ENCODE measurements at regions not wholly inside any gene's neighbourhood (a gene's known extent, or its start where the extent isn't known, plus 50 kb on each side); places are given as distances from the start of the nearest gene placed in this dataset.
"Not testable (repeated sequence)": the region's sequence is repeated elsewhere in the genome, so short reads cannot be mapped to it uniquely, and the experiment has no call there.

GRCh38 chr17:21537302-21537701 is 155.0 kb upstream of the KCNJ18 start:
- Histone ChIP-seq H3K4me3 (ENCODE audit: low read length) (no peak overlapping the region), H3K9me3 (ENCODE audit: control insufficient read depth, low read length) (no peaks in the 10 kb centered on the region), H3K4me1 (ENCODE audit: control insufficient read depth, insufficient read depth, low read length) (no peaks in the 10 kb centered on the region), H3K27ac (ENCODE audit: low read length) (no peak overlapping the region), H3K27me3 (ENCODE audit: control insufficient read depth, insufficient read depth) (no peaks in the 10 kb centered on the region)
- ATAC-seq, result no peak
- 91% methylated on average over 2 of the region's 2 CpGs for WGBS
- intact Hi-C loops (cut with DNase I), result no loop called here
- no peak for DNase-seq

DNA sequence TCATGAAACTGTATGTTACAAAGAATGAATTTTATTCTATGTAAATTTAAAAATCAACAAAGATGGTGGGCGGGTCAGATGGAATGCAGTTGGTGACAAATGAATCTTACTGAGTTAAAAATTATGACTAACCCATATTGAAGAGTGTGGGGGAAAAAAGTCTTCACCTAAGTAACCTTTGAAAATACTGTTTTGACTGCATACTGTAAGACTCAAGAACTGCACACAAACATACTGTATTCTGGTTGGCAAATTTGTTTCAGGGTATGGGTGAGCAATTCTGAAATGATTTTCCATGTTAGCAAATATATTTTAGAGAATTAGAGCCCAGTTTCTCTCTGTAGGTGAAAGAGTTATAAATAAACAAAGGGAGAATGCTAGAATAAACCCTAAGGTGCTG is 153.7 kb upstream of the KCNJ18 start:
- DNase-seq (no peak), ATAC-seq (no peak)
- 98% methylated on average over 1 of the region's 1 CpG for WGBS
- intact Hi-C loops (cut with DNase I), result no loop called here
- no peaks in the 10 kb centered on the region for H3K9me3 ChIP-seq (ENCODE audit: control insufficient read depth, low read length)
- no peaks in the 10 kb centered on the region for H3K4me1 ChIP-seq (ENCODE audit: control insufficient read depth, insufficient read depth, low read length)
- no peak overlapping the region for H3K4me3 ChIP-seq (ENCODE audit: low read length)
- H3K27me3 ChIP-seq (ENCODE audit: control insufficient read depth, insufficient read depth), result no peaks in the 10 kb centered on the region
- no peak overlapping the region for H3K27ac ChIP-seq (ENCODE audit: low read length)

- DNase-seq, result no peak
- WGBS, result 68% methylated on average over 2 of the region's 2 CpGs
- Histone ChIP-seq H3K9me3 (ENCODE audit: control insufficient read depth, low read length) (no peaks in the 10 kb centered on the region), H3K27ac (ENCODE audit: low read length) (no peak overlapping the region), H3K4me3 (ENCODE audit: low read length) (no peak overlapping the region), H3K27me3 (ENCODE audit: control insufficient read depth, insufficient read depth) (no peaks in the 10 kb centered on the region), H3K4me1 (ENCODE audit: control insufficient read depth, insufficient read depth, low read length) (no peaks in the 10 kb centered on the region)
- intact Hi-C loops (cut with DNase I), result no loop called here
- no peak for ATAC-seq
These were observed 153.2 kb upstream of the KCNJ18 start for GRCh38 chr17:21539146-21539545.

DNA sequence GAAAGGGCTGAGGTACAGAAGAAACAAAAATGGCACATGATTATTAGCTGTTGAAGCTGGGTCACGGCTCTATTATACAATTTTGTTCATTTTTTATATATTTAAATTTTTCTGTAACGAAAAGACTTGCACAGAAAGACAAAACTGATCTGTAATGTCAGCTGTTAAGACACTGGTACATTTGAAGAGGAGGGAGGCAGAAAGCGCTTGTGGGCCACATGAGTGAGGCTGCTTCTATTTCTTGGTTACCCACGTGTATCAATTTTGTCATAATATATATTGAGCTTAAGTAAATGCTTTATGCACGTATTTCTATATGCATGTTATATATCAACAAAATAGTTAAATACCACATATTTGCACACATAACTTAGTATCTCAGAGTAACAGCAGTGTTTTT is 151.8 kb upstream of the KCNJ18 start:
- H3K9me3 ChIP-seq (ENCODE audit: control insufficient read depth, low read length), result no peaks in the 10 kb centered on the region
- H3K27ac ChIP-seq (ENCODE audit: low read length), result no peak overlapping the region
- intact Hi-C loops (cut with DNase I), result no loop called here
- no peaks in the 10 kb centered on the region for H3K4me1 ChIP-seq (ENCODE audit: control insufficient read depth, insufficient read depth, low read length)
- H3K4me3 ChIP-seq (ENCODE audit: low read length), result no peak overlapping the region
- no peak for ATAC-seq
- DNase-seq, result no peak
- 96% methylated on average over 5 of the region's 5 CpGs for WGBS
- no peaks in the 10 kb centered on the region for H3K27me3 ChIP-seq (ENCODE audit: control insufficient read depth, insufficient read depth)

DNA sequence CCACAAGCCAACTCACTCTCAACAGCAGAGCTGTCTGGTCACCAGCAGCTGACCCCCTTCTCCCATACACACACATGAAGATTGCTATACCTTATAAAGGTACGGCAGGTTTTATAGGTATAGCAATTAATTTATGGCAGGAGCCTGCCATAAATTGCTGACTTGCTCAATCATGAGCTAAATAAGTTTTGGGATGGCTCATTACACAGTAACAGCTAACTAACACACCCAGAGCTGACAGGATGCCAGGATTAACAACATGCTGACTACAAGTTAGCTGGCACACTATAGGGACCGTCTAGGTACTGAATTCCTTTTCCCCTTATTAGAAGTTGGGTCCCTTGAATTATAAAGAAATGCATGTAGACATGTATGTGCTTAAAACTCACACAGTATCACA is 150.3 kb upstream of the KCNJ18 start:
- Histone ChIP-seq H3K9me3 (ENCODE audit: control insufficient read depth, low read length) (no peaks in the 10 kb centered on the region), H3K27me3 (ENCODE audit: control insufficient read depth, insufficient read depth) (no peaks in the 10 kb centered on the region), H3K27ac (ENCODE audit: low read length) (no peak overlapping the region), H3K4me1 (ENCODE audit: control insufficient read depth, insufficient read depth, low read length) (no peaks in the 10 kb centered on the region), H3K4me3 (ENCODE audit: low read length) (no peak overlapping the region)
- DNase-seq (no peak), ATAC-seq (no peak)
- WGBS, result 77% methylated on average over 2 of the region's 2 CpGs
- intact Hi-C loops (cut with DNase I), result no loop called here

DNA sequence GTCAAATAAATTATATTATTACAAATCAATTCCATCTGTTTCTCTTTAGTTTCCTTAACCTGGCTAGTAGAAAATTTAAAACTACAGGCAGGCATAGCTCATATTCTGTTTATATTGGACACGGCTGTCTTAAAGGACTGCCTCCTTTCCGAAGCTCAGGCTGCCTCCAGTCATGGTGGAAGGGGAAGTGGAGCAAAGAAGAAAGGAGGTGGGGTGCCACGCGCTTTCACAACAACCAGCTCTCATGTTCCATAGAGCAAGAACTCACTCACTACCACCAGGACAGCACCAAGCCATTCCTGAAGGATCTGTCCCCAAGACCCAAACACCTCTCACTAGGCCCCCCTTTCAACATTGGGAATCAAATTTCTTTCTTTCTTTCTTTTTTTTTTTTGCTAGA is 149.3 kb upstream of the KCNJ18 start:
- no peak overlapping the region for H3K27ac ChIP-seq (ENCODE audit: low read length)
- no peak overlapping the region for H3K4me3 ChIP-seq (ENCODE audit: low read length)
- peak in 1 of 2 donors; percentile 59 for ATAC-seq
- H3K27me3 ChIP-seq (ENCODE audit: control insufficient read depth, insufficient read depth), result no peaks in the 10 kb centered on the region
- DNase-seq, result no peak
- H3K4me1 ChIP-seq (ENCODE audit: control insufficient read depth, insufficient read depth, low read length), result no peaks in the 10 kb centered on the region
- H3K9me3 ChIP-seq (ENCODE audit: control insufficient read depth, low read length), result no peaks in the 10 kb centered on the region
- 75% methylated on average over 4 of the region's 4 CpGs for WGBS
- intact Hi-C loops (cut with DNase I), result no loop called here

- Histone ChIP-seq H3K9me3 (ENCODE audit: control insufficient read depth, low read length) (no peaks in the 10 kb centered on the region), H3K27ac (ENCODE audit: low read length) (no peak overlapping the region), H3K27me3 (ENCODE audit: control insufficient read depth, insufficient read depth) (no peaks in the 10 kb centered on the region), H3K4me3 (ENCODE audit: low read length) (no peak overlapping the region), H3K4me1 (ENCODE audit: control insufficient read depth, insufficient read depth, low read length) (no peaks in the 10 kb centered on the region)
- no peak for DNase-seq
- WGBS, result 82% methylated on average over 3 of the region's 3 CpGs
- intact Hi-C loops (cut with DNase I), result no loop called here
- no peak for ATAC-seq
These were observed 147.3 kb upstream of the KCNJ18 start for GRCh38 chr17:21545064-21545463.

DNA sequence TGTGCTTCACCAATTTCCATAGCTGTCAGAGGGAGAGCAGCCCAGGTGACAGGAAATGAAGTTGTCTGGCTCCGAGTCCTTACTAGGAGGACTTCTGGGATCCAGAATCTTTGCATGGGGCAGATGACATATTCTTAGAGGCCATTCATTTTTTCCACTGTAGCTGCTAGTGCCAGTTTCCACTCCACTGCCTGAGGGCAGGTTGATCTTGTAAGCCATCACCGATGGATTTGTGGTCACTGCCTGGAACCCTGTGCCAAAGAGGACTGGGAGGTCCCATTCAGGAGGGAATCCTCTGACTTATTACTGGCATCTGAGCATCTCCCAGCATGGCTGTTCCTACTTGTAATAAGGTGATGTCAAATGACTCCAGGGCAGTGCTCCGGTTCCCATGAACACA is 144.1 kb upstream of the KCNJ18 start:
- no peak overlapping the region for H3K4me3 ChIP-seq (ENCODE audit: low read length)
- 92% methylated on average over 3 of the region's 3 CpGs for WGBS
- intact Hi-C loops (cut with DNase I), result no loop called here
- no peak for ATAC-seq
- no peak overlapping the region for H3K27ac ChIP-seq (ENCODE audit: low read length)
- DNase-seq, result no peak
- no peaks in the 10 kb centered on the region for H3K9me3 ChIP-seq (ENCODE audit: control insufficient read depth, low read length)
- peaks cover 3% of the 10 kb centered on the region for H3K4me1 ChIP-seq (ENCODE audit: control insufficient read depth, insufficient read depth, low read length)
- H3K27me3 ChIP-seq (ENCODE audit: control insufficient read depth, insufficient read depth), result no peaks in the 10 kb centered on the region

DNA sequence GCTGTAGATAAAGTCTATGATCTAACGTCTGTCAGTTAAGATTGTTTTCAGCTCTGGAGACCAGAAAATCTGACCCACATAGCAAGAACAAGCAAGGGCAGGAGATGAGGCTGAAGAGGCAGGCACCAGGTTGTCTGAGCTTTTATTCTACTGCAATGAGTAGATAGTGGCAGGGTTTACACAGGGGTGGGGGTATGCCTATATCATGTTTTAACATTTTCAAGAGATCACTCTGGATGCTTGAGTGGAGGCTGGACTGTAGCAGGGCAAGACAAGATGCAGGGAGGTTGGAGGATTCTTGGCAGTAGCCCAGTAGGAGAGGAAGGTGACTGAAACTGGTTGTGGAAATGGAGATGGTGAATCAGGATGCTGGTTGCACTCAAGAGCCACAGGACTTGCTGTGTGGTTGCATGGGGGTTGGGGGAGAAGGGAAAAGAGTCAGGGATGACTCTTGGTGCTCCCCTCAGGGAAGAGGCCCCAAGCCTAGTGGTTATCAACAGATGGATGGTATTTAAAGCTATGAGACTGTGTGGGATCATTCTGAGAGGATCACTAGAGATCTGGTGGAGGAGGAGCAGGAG is 143.1 kb upstream of the KCNJ18 start:
- no peak for DNase-seq
- Histone ChIP-seq H3K9me3 (ENCODE audit: control insufficient read depth, low read length) (no peaks in the 10 kb centered on the region), H3K27me3 (ENCODE audit: control insufficient read depth, insufficient read depth) (no peaks in the 10 kb centered on the region), H3K27ac (ENCODE audit: low read length) (no peak overlapping the region), H3K4me1 (ENCODE audit: control insufficient read depth, insufficient read depth, low read length) (peaks cover 3% of the 10 kb centered on the region), H3K4me3 (ENCODE audit: low read length) (no peak overlapping the region)
- ATAC-seq, result no peak
- intact Hi-C loops (cut with DNase I), result no loop called here
- 73% methylated on average over 1 of the region's 1 CpG for WGBS

GRCh38 chr17:21550031-21550430 is 142.3 kb upstream of the KCNJ18 start:
- H3K4me3 ChIP-seq (ENCODE audit: low read length), result peak overlapping the region; percentile 60
- H3K9me3 ChIP-seq (ENCODE audit: control insufficient read depth, low read length); ATAC-seq; intact Hi-C loops (cut with DNase I); DNase-seq; H3K27ac ChIP-seq (ENCODE audit: low read length); H3K27me3 ChIP-seq (ENCODE audit: control insufficient read depth, insufficient read depth); H3K4me1 ChIP-seq (ENCODE audit: control insufficient read depth, insufficient read depth, low read length): not testable (repeated sequence)
- WGBS, result 93% methylated on average over 3 of the region's 3 CpGs

DNA sequence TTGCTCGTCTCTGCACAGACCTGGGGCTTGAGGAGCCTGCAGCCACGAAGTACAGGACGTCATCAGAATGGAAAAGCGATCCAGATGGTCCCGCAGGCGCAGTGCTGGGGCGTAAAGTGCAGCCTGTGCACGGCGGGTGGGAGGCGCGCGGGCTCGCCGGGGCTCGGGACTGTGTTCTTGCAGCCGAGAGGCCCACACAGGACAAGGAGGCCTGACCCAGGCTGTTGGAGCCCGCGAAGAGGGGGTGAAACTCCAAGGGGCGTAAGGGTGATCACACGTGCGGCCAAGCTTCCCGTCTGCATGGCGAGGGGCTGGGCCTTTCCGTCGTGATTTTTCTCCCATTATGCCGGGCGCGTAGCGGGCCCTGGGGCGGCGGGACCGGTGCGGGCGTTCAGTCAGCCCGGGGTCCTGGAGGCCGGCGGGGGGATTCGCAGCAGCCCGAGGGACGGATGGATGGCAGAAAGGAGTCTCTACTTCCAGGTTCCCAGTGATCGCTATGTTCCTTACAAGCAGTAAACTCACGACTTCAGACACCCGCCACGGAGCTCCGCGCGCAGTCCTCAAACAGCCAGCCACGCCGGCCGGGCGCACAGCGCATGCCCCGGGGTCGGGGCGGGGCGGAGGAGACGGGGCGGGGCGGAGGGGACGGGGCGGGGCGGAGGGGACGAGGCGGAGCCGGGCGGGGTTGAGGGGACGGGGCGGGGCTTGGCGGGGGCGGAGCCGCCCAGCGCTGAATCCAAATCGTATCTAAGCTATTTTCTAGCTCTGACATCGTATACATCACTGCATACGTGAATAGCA is 141.0 kb upstream of the KCNJ18 start:
- peak; percentile 99 for ATAC-seq
- under 1% methylated on average over 75 of the region's 75 CpGs for WGBS
- Histone ChIP-seq H3K4me1 (ENCODE audit: control insufficient read depth, insufficient read depth, low read length) (peaks cover 3% of the 10 kb centered on the region), H3K27me3 (ENCODE audit: control insufficient read depth, insufficient read depth) (no peaks in the 10 kb centered on the region), H3K4me3 (ENCODE audit: low read length) (peak overlapping the region; percentile 60), H3K27ac (ENCODE audit: low read length) (peak overlapping the region; percentile 55), H3K9me3 (ENCODE audit: control insufficient read depth, low read length) (no peaks in the 10 kb centered on the region)
- intact Hi-C loops (cut with DNase I), result no loop called here
- DNase-seq, result peak; percentile 86 to 94 (median 93)

Measured in right cardiac atrium (tissue), 5 donors.